Ascending aorta (tissue), 2 donors: ENCODE measurements at regions not wholly inside any gene's neighbourhood (a gene's known extent, or its start where the extent isn't known, plus 50 kb on each side); places are given as distances from the start of the nearest gene placed in this dataset.
"Not testable (repeated sequence)": the region's sequence is repeated elsewhere in the genome, so short reads cannot be mapped to it uniquely, and the experiment has no call there.

ENCODE experiments used
- DNase-seq, 2 donors: peaks; one replicate each; pipeline ENCODE4 v3.0.0-alpha.2; 2019; ENCODE audit warnings: low spot score in 2 of 2
- H3K27ac ChIP-seq, 2 donors: fragments of 200-600 bp; sonication (generic); one replicate each; pipeline ENCODE4 v1.5.1; 2016 to 2017; ENCODE audit warnings: mild to moderate bottlenecking in 1 of 2
- H3K27me3 ChIP-seq: fragments of 200-600 bp; sonication (generic); one replicate; pipeline ENCODE4 v1.5.1; 2017
- H3K36me3 ChIP-seq, 2 donors: fragments of 200-600 bp; sonication (generic); one replicate each; pipeline ENCODE4 v1.5.1; 2016
- H3K4me1 ChIP-seq, 2 donors: fragments of 200-600 bp; sonication (generic); one replicate each; pipeline ENCODE4 v1.5.1; 2016 to 2017; ENCODE audit warnings: mild to moderate bottlenecking in 1 of 2
- H3K4me3 ChIP-seq, 2 donors: fragments of 200-600 bp; sonication (generic); one replicate each; pipeline ENCODE4 v1.5.1; 2016 to 2017; ENCODE audit warnings: mild to moderate bottlenecking in 1 of 2
- H3K9me3 ChIP-seq, 2 donors: fragments of 200-600 bp; sonication (generic); one replicate each; pipeline ENCODE4 v1.5.1; 2016
- intact Hi-C: fragments of 100-400 bp; cut with DNase I; formaldehyde crosslinking; loops from one replicate; pipeline ENCODE4 v1.15.1; 2023
- TF ChIP-seq, protein P1 (sequence below), 3 experiments: fragments of 200-600 bp in 2 of 3; fragments of 450-650 bp in 1 of 3; sonication (generic) in 2 of 3; IDR thresholded peaks; one replicate each; pipeline ENCODE4 v1.5.1; 2016 to 2019; ENCODE audit warnings: antibody characterized with exemption in 3 of 3, mild to moderate bottlenecking in 1 of 3, moderate library complexity in 1 of 3

DNA sequence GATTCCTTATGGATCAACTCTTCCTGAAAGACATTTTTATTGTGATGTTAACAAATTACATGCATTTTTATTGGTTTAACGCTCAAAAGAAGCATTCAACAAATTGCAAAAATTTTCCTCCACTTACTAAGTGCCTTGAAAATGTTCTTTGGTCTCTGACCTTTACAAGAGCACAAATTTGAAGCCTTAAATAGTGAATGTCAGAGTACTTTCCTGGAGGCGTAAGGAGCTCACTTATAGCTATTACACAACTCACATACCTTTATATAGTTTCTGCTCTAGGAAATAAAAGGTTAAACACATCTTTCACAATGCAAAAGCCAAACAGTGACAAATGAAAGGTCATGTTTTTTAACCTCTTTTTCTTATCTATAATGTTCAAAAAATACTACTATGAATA lies 405.7 kb upstream of the ZNF804A start:
- no peak overlapping the region for H3K27ac ChIP-seq
- DNase-seq = no peak
- H3K36me3 ChIP-seq = no peaks in the 10 kb centered on the region
- no peaks in the 10 kb centered on the region for H3K9me3 ChIP-seq
- TF ChIP-seq, protein P1, sequence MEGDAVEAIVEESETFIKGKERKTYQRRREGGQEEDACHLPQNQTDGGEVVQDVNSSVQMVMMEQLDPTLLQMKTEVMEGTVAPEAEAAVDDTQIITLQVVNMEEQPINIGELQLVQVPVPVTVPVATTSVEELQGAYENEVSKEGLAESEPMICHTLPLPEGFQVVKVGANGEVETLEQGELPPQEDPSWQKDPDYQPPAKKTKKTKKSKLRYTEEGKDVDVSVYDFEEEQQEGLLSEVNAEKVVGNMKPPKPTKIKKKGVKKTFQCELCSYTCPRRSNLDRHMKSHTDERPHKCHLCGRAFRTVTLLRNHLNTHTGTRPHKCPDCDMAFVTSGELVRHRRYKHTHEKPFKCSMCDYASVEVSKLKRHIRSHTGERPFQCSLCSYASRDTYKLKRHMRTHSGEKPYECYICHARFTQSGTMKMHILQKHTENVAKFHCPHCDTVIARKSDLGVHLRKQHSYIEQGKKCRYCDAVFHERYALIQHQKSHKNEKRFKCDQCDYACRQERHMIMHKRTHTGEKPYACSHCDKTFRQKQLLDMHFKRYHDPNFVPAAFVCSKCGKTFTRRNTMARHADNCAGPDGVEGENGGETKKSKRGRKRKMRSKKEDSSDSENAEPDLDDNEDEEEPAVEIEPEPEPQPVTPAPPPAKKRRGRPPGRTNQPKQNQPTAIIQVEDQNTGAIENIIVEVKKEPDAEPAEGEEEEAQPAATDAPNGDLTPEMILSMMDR (IDR thresholded peaks at IDR 0.05) = no peak
- no peaks in the 10 kb centered on the region for H3K27me3 ChIP-seq
- intact Hi-C loops = no loop called here
- H3K4me1 ChIP-seq = no peaks in the 10 kb centered on the region
- H3K4me3 ChIP-seq = no peak overlapping the region

DNA sequence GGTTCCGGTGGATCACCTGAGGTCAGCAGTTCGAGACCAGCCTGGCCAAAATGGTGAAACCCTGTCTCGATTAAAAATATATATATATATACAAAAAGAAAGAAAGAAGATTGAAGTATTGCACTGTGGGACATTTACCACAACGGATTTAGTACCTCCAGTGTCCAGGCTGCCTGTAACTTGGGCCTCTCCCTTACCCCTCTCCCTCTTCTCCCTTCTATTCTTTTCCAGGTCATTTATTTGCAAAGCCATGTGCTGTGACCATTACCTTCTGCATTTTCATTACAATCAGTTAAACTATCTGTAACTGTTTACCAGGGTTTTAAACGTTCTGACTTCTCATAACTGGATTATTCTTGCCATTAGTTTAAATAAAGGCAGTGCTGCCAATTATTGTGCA lies 400.9 kb upstream of the ZNF804A start:
- Histone ChIP-seq H3K36me3 (no peaks in the 10 kb centered on the region), H3K9me3 (no peaks in the 10 kb centered on the region), H3K27ac (no peak overlapping the region), H3K27me3 (no peaks in the 10 kb centered on the region), H3K4me1 (no peaks in the 10 kb centered on the region), H3K4me3 (no peak overlapping the region)
- TF ChIP-seq, protein P1 (IDR thresholded peaks at IDR 0.05) = no peak
- intact Hi-C loops = no loop called here
- DNase-seq = no peak

DNA sequence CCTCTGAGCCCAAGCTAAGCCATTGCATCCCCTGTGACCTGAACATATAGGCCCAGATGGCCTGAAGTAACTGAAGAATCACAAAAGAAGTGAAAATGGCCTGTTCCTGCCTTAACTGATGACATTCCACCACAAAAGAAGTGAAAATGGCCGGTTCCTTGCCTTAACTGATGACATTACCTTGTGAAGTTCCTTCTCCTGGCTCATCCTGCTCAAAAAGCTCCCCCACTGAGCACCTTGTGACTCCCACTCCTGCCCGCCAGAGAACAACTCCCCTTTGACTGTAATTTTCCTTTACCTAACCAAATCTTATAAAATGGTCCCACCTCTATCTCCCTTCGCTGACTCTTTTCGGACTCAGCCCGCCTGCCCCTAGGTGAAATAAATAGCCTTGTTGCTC lies 399.5 kb upstream of the ZNF804A start:
- H3K27ac ChIP-seq, H3K9me3 ChIP-seq, H3K27me3 ChIP-seq, H3K4me3 ChIP-seq, H3K36me3 ChIP-seq, intact Hi-C loops, DNase-seq, H3K4me1 ChIP-seq: not testable (repeated sequence)

DNA sequence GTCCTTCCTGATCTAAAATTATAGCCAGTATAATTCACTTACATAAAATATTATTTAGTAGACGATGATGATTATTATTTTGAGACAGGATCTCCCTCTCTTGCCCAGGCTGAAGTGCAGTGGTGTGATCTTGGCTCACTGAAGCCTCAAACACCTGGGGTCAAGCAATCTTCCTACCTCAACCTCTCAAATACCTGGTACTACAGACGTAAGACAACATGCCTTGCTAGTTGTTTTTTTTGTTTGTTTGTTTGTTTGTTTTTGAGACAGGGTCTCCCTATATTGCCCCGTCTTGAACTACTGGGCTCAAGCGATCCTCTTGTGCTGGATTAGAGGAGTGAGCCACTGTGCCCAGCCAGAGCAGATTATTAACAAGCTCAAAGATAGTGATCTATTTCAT lies 399.1 kb upstream of the ZNF804A start:
- DNase-seq = no peak
- TF ChIP-seq, protein P1 (IDR thresholded peaks at IDR 0.05) = no peak

DNA sequence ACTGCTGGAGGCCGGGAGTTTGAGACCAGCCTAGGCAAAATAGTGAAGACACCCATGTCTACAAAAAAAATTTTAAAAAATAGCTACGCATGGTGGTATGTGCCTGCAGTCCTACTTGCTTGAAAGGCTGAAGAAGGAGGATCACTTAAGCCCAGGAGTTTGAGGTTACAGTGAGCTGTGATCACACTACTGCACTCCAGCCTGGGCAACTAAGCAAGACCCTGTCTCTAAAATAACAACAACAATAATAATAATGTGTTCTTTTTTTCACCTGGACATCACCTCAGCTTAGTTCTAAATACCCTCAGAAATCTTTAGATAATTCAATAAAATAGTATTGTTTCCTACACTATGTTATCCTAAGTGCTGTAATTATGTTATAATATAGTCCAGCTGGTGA lies 397.1 kb upstream of the ZNF804A start:
- no peaks in the 10 kb centered on the region for H3K4me1 ChIP-seq

More for the DNA sequence above, 399.1 kb upstream of the ZNF804A start:
- no peaks in the 10 kb centered on the region for H3K9me3 ChIP-seq
- H3K27ac ChIP-seq = no peak overlapping the region
- no peaks in the 10 kb centered on the region for H3K4me1 ChIP-seq
- no peaks in the 10 kb centered on the region for H3K27me3 ChIP-seq
- intact Hi-C loops = no loop called here
- no peak overlapping the region for H3K4me3 ChIP-seq
- no peaks in the 10 kb centered on the region for H3K36me3 ChIP-seq

DNA sequence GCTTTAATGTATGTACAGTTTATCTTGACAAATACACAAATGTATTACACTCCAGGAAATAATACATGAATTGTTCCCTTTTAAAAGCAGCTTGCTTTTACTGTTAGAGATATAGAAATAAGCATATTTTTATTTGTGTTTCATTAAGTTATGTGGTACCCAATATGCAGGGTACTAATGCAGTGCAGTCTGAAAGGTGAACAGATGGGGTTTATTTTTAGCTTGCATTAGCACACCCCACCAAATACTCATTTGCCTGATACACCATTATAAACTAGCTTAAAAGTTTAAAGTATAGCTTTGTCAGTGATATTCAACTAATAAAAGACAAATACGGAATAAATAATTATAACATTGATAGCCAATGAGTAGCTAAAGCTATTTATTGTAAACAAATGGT lies 394.7 kb upstream of the ZNF804A start:
- no peak overlapping the region for H3K4me3 ChIP-seq
- DNase-seq = no peak
- H3K27me3 ChIP-seq = no peaks in the 10 kb centered on the region
- no peaks in the 10 kb centered on the region for H3K9me3 ChIP-seq
- intact Hi-C loops = no loop called here
- no peak overlapping the region for H3K27ac ChIP-seq
- H3K36me3 ChIP-seq = no peaks in the 10 kb centered on the region
- TF ChIP-seq, protein P1 (IDR thresholded peaks at IDR 0.05) = no peak
- no peaks in the 10 kb centered on the region for H3K4me1 ChIP-seq

More for the DNA sequence above, 397.1 kb upstream of the ZNF804A start:
- no peak overlapping the region for H3K4me3 ChIP-seq
- DNase-seq = no peak
- intact Hi-C loops = no loop called here
- no peak overlapping the region for H3K27ac ChIP-seq
- H3K27me3 ChIP-seq = no peaks in the 10 kb centered on the region
- no peaks in the 10 kb centered on the region for H3K36me3 ChIP-seq
- TF ChIP-seq, protein P1 (IDR thresholded peaks at IDR 0.05) = no peak
- no peaks in the 10 kb centered on the region for H3K9me3 ChIP-seq
